PFSK-1 (cell line): ENCODE measurements at regions not wholly inside any gene's neighbourhood (a gene's known extent, or its start where the extent isn't known, plus 50 kb on each side); places are given as distances from the start of the nearest gene placed in this dataset.

Experiments used
- POLR2AphosphoS5 ChIP-seq: IDR thresholded peaks from 2 replicates; pipeline ENCODE4 v1.6.1; 2012; ENCODE audit warnings: low read depth, mild to moderate bottlenecking, control low read depth, low read length, moderate library complexity
- SIN3A ChIP-seq: IDR thresholded peaks from 2 replicates; pipeline ENCODE4 v1.6.1; 2012; ENCODE audit warnings: mild to moderate bottlenecking, low read length, moderate library complexity, borderline replicate concordance; ENCODE audit not compliant: insufficient read depth
- TF ChIP-seq, protein P1 (sequence below), 2 experiments: IDR thresholded peaks; 2 replicates each; pipeline versions ENCODE4 v1.6.1 to v1.8.0; 2011 to 2012; ENCODE audit warnings: low read depth in 2 of 2, low read length in 2 of 2, control low read depth in 1 of 2, inconsistent platforms in 1 of 2, mild to moderate bottlenecking in 1 of 2, moderate library complexity in 1 of 2; ENCODE audit not compliant: insufficient read depth in 1 of 2

DNA sequence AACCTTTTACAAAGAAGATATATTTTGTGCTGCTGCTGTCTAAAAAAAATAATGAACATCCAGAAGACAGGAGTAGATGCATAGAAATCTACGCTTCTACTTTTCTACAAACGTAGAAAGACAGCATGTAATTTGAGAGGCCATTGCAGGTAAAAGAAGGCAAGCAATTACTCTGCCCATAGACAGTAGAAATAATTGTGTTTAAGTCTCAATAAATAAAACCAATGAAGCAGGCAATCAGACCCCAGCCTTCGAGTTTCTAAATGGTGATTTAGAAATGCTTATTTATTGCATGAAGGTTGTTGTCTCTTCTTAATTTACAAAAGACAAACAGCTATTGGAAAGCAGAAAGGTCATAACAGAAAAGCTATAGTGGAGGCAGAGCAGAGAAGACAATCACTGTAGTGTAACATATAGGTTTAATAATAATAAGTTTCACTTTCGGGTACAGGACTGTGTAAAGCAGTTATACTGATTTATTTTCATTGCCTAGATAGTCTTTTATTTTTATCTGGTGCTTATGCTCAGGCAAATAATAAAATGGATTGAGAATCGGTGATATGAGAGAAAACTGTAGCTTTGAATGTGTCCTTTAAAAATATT is 123.0 kb upstream of the TACR3 start:
- TF ChIP-seq SIN3A (no peak), POLR2AphosphoS5 (no peak)
- TF ChIP-seq, protein P1, sequence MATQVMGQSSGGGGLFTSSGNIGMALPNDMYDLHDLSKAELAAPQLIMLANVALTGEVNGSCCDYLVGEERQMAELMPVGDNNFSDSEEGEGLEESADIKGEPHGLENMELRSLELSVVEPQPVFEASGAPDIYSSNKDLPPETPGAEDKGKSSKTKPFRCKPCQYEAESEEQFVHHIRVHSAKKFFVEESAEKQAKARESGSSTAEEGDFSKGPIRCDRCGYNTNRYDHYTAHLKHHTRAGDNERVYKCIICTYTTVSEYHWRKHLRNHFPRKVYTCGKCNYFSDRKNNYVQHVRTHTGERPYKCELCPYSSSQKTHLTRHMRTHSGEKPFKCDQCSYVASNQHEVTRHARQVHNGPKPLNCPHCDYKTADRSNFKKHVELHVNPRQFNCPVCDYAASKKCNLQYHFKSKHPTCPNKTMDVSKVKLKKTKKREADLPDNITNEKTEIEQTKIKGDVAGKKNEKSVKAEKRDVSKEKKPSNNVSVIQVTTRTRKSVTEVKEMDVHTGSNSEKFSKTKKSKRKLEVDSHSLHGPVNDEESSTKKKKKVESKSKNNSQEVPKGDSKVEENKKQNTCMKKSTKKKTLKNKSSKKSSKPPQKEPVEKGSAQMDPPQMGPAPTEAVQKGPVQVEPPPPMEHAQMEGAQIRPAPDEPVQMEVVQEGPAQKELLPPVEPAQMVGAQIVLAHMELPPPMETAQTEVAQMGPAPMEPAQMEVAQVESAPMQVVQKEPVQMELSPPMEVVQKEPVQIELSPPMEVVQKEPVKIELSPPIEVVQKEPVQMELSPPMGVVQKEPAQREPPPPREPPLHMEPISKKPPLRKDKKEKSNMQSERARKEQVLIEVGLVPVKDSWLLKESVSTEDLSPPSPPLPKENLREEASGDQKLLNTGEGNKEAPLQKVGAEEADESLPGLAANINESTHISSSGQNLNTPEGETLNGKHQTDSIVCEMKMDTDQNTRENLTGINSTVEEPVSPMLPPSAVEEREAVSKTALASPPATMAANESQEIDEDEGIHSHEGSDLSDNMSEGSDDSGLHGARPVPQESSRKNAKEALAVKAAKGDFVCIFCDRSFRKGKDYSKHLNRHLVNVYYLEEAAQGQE (IDR thresholded peaks at IDR 0.05; ENCODE audit: insufficient read depth in 1 of 2, low read depth in 2 of 2, low read length in 2 of 2) = no peak
